ENCODE measurements at regions not wholly inside any gene's neighbourhood (a gene's known extent, or its start where the extent isn't known, plus 50 kb on each side); places are given as distances from the start of the nearest gene placed in this dataset.

DNA sequence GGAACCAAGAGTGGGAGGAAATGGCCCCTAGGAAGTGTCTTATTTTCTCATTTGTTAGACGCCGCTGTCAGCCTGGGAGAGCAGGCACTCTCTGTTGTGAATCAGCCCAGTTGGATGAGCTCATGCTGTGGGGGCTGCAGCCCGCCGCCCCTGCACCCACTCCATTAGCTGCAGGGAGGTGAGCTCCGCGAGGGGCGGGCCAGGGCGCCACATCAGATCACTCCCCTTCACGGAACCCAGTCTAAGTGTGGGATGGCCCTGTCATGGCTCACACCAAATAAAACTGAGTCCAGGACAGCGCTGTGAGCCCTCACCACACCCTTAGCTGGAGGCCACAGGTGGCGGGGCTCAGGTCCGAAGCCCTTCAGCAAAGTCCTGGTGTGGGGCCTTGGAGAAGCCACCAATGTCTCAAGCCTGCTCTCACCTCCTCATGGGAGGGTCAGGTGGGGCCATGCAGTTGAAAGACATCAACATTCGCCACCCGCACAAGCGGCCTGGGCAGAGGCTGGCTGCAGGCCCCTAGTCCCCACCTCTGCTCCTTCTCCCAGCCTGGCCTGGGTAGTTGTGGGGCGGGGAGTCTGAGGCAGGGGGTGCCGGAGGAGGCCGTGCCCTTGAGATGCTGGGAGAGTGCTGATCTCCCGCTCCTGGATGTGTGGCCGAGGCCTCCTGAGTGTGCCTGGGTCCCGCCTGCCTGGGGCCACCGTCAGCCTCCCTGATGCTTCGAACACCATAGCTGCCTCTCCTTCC lies 66.2 kb upstream of the SLCO4A1 start:
- WGBS, 2 donors: 66 to 77% methylated on average over 17 of the region's 23 CpGs
- intact Hi-C loops (cut with DNase I; ENCODE audit: low total_unique reads): no loop called here
- H3K4me3 ChIP-seq (ENCODE audit: low read depth, poor library complexity, severe bottlenecking): no peak overlapping the region
- no peak for DNase-seq (ENCODE audit: low spot score in 2 of 2)
- TF ChIP-seq POLR2A (IDR thresholded peaks at IDR 0.05) (no peak), CTCF (IDR thresholded peaks at IDR 0.05) (no peak)

GRCh38 chr20:62576815-62577489 lies 65.4 kb upstream of the SLCO4A1 start:
- 34 to 38% methylated on average over 15 of the region's 15 CpGs for WGBS, 2 donors
- no peak for DNase-seq (ENCODE audit: low spot score in 2 of 2)

DNA sequence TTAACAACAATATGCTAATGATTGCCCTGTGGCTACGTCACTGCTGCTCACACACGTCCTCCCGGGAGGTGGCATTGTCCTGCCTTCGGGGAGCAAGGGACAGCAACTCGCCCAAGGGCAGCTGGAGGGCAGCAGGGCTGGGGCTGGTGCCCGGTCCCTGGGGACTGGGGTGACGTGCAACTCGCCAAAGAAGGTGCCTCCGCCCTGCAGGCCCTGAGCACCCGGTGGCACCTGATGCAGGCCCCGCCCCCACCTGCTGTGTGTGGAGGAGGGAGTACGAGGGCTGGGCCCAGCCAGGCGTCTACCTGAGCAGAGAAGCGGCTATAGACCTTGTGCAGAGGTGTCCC lies 64.8 kb upstream of the SLCO4A1 start:
- TF ChIP-seq CTCF (IDR thresholded peaks at IDR 0.05): no peak
- TF ChIP-seq POLR2A (IDR thresholded peaks at IDR 0.05): no peak
- H3K4me3 ChIP-seq (ENCODE audit: low read depth, poor library complexity, severe bottlenecking): no peak overlapping the region
- DNase-seq (ENCODE audit: low spot score in 2 of 2): no peak
- intact Hi-C loops (cut with DNase I; ENCODE audit: low total_unique reads): no loop called here
- 17 to 26% methylated on average over 8 to 14 of the region's 14 CpGs for WGBS, 2 donors

More at GRCh38 chr20:62576815-62577489, 65.4 kb upstream of the SLCO4A1 start:
- intact Hi-C loops (cut with DNase I; ENCODE audit: low total_unique reads): no loop called here
- TF ChIP-seq CTCF (IDR thresholded peaks at IDR 0.05) (no peak), POLR2A (IDR thresholded peaks at IDR 0.05) (no peak)
- no peak overlapping the region for H3K4me3 ChIP-seq (ENCODE audit: low read depth, poor library complexity, severe bottlenecking)

DNA sequence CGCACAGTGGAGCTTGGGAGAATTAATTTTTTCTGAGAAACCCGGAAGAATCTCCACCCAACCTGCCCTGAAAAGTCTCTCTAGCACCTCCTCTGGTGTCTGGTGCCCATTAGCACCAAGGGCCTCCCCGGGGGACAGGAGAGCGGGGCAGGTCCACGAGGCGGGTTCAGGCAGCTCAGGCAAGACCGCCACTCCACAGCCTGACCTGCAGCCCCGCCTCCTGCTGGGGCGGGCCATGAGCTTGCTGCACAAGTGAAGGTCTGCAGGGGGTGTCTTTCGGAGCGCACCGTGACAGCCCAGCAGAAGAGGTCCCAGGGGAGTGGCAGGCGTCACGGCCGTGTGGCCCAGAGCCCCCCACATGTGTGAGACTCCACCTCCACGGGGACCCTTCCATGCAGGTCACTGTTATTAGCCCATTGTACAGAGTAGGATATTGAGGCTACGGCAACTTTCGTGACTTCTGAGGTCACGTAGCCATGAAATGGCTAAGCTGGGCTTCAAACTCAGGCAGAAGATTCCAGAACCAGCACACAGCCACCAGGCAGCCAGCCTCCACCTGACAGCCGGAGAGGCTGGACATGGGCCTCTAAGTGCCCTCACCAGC lies 63.9 kb upstream of the SLCO4A1 start:
- intact Hi-C loops (cut with DNase I; ENCODE audit: low total_unique reads): no loop called here
- 57 to 68% methylated on average over 13 of the region's 20 CpGs for WGBS, 2 donors
- no peak overlapping the region for H3K4me3 ChIP-seq (ENCODE audit: low read depth, poor library complexity, severe bottlenecking)
- TF ChIP-seq CTCF (IDR thresholded peaks at IDR 0.05): no peak
- no peak for TF ChIP-seq POLR2A (IDR thresholded peaks at IDR 0.05)
- no peak for DNase-seq (ENCODE audit: low spot score in 2 of 2)

DNA sequence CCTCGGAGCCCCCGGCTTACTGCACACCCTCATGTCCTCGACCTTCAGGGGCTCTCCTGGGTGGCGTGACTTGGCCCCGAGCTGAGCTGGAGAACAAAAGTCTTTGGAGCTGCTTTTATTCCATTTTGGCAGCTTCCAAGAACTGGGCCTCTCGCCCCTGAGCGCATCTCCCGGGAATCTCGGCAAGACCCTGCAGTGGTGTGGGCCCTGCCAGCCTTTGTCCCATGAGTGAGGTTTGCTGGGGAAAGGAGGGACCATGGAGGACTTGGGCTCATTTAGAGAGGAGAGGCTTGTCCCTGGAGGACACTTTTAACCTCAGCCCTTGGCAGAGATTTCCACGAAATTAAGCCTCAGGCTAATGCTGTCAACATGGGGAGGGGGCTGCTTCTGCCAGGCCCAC lies 62.3 kb upstream of the SLCO4A1 start:
- TF ChIP-seq POLR2A (IDR thresholded peaks at IDR 0.05) (no peak), CTCF (IDR thresholded peaks at IDR 0.05) (no peak)
- no peak for DNase-seq (ENCODE audit: low spot score in 2 of 2)
- H3K4me3 ChIP-seq (ENCODE audit: low read depth, poor library complexity, severe bottlenecking): no peak overlapping the region
- WGBS, 2 donors: 34 to 43% methylated on average over 9 of the region's 10 CpGs
- intact Hi-C loops (cut with DNase I; ENCODE audit: low total_unique reads): no loop called here

Data from lower leg skin (tissue), 4 donors.